H9 (cell line): ENCODE measurements at regions not wholly inside any gene's neighbourhood (a gene's known extent, or its start where the extent isn't known, plus 50 kb on each side); places are given as distances from the start of the nearest gene placed in this dataset.

Experiments used
- DNase-seq: peaks from one replicate; pipeline ENCODE4 v3.0.0-alpha.2; 2017
- H2AFZ ChIP-seq: one replicate; pipeline ENCODE4 v1.6.1; 2013; ENCODE audit warnings: mild to moderate bottlenecking, low read length, control low read depth, moderate library complexity
- H2AK5ac ChIP-seq: 2 replicates; pipeline ENCODE4 v1.6.1; 2013; ENCODE audit warnings: low read length, control low read depth, mixed read lengths; ENCODE audit not compliant: insufficient read length
- H2BK120ac ChIP-seq: one replicate; pipeline ENCODE4 v1.6.1; 2013; ENCODE audit warnings: low read depth, mild to moderate bottlenecking, low read length, control low read depth, inconsistent platforms; ENCODE audit not compliant: poor library complexity, severe bottlenecking
- H2BK12ac ChIP-seq: 2 replicates; pipeline ENCODE4 v1.6.1; 2013; ENCODE audit warnings: low read length, control low read depth, mixed read lengths, low read depth; ENCODE audit not compliant: insufficient read length
- H2BK15ac ChIP-seq: 2 replicates; pipeline ENCODE4 v1.6.1; 2013; ENCODE audit warnings: low read depth, low read length, control low read depth
- H2BK20ac ChIP-seq: one replicate; pipeline ENCODE4 v1.6.1; 2013; ENCODE audit warnings: low read depth, mild to moderate bottlenecking, low read length, control low read depth, inconsistent platforms; ENCODE audit not compliant: poor library complexity, severe bottlenecking
- H2BK5ac ChIP-seq: 2 replicates; pipeline ENCODE4 v1.6.1; 2013; ENCODE audit warnings: low read length, control low read depth, mixed read lengths; ENCODE audit not compliant: insufficient read length
- H3K14ac ChIP-seq: 2 replicates; pipeline ENCODE4 v1.6.1; 2013; ENCODE audit warnings: low read length, control low read depth; ENCODE audit not compliant: insufficient read depth
- H3K18ac ChIP-seq: 2 replicates; pipeline ENCODE4 v1.6.1; 2013; ENCODE audit warnings: low read depth, mild to moderate bottlenecking, mixed read lengths, low read length, control low read depth; ENCODE audit not compliant: insufficient read length
- H3K23ac ChIP-seq: 2 replicates; pipeline ENCODE4 v1.6.1; 2013; ENCODE audit warnings: low read length, control low read depth, mixed read lengths, low read depth; ENCODE audit not compliant: insufficient read length
- H3K23me2 ChIP-seq: 2 replicates; pipeline ENCODE4 v1.6.1; 2013; ENCODE audit warnings: low read depth, mild to moderate bottlenecking, mixed read lengths, low read length, control low read depth; ENCODE audit not compliant: insufficient read length, poor library complexity, severe bottlenecking
- H3K27ac ChIP-seq: 2 replicates; pipeline ENCODE4 v1.5.1; 2013; ENCODE audit warnings: low read length, control low read depth, mixed read lengths, low read depth; ENCODE audit not compliant: insufficient read length
- H3K27me3 ChIP-seq: 2 replicates; pipeline ENCODE4 v1.6.1; 2013; ENCODE audit warnings: low read length, control low read depth, inconsistent platforms; ENCODE audit not compliant: insufficient read depth
- H3K4ac ChIP-seq: 2 replicates; pipeline ENCODE4 v1.6.1; 2013; ENCODE audit warnings: low read depth, mild to moderate bottlenecking, control low read depth, inconsistent platforms, low read length, moderate library complexity
- H3K4me1 ChIP-seq: 2 replicates; pipeline ENCODE4 v1.6.1; 2013; ENCODE audit warnings: low read length, control low read depth, inconsistent platforms; ENCODE audit not compliant: insufficient read depth
- H3K4me2 ChIP-seq: 2 replicates; pipeline ENCODE4 v1.6.1; 2013; ENCODE audit warnings: low read length, control low read depth, mixed read lengths; ENCODE audit not compliant: insufficient read length, insufficient read depth
- H3K56ac ChIP-seq: 2 replicates; pipeline ENCODE4 v1.6.1; 2013; ENCODE audit warnings: low read depth, mild to moderate bottlenecking, mixed read lengths, low read length, control low read depth; ENCODE audit not compliant: insufficient read length
- H3K79me1 ChIP-seq: 2 replicates; pipeline ENCODE4 v1.6.1; 2013; ENCODE audit warnings: low read depth, mild to moderate bottlenecking, moderate library complexity, low read length, control low read depth, inconsistent platforms; ENCODE audit not compliant: insufficient read depth, poor library complexity, severe bottlenecking
- H3K79me2 ChIP-seq: 2 replicates; pipeline ENCODE4 v1.6.1; 2013; ENCODE audit warnings: low read length, control low read depth, inconsistent platforms; ENCODE audit not compliant: insufficient read depth
- H3K9ac ChIP-seq: 2 replicates; pipeline ENCODE4 v1.6.1; 2013; ENCODE audit warnings: low read length, control low read depth, mixed read lengths; ENCODE audit not compliant: insufficient read length; ENCODE audit errors: extremely low read depth
- H3K9me3 ChIP-seq: one replicate; pipeline ENCODE4 v1.6.1; 2013; ENCODE audit warnings: low read depth, low read length, inconsistent platforms; ENCODE audit not compliant: control insufficient read depth
- H3T11ph ChIP-seq: one replicate; pipeline ENCODE4 v1.6.1; 2013; ENCODE audit warnings: mild to moderate bottlenecking, low read length, control low read depth, inconsistent platforms
- H4K20me1 ChIP-seq: one replicate; pipeline ENCODE4 v1.6.1; 2013; ENCODE audit not compliant: control insufficient read depth, insufficient read length, insufficient read depth
- H4K5ac ChIP-seq: 2 replicates; pipeline ENCODE4 v1.6.1; 2013; ENCODE audit warnings: low read depth, mild to moderate bottlenecking, mixed read lengths, low read length, control low read depth; ENCODE audit not compliant: insufficient read length
- H4K8ac ChIP-seq: replicated peaks from 2 replicates; pipeline ENCODE4 v1.6.1; 2013; ENCODE audit warnings: low read length, control low read depth, mixed read lengths, low read depth; ENCODE audit not compliant: insufficient read length
- H4K91ac ChIP-seq: 2 replicates; pipeline ENCODE4 v1.6.1; 2013; ENCODE audit warnings: low read depth, mild to moderate bottlenecking, moderate library complexity, mixed read lengths, low read length, control low read depth; ENCODE audit not compliant: insufficient read length
- H3K27ac Mint-ChIP-seq, 3 experiments: 2 replicates in 2 of 3; 3 replicates in 1 of 3; pipeline ENCODE4 v1.8.0; 2020 to 2021; ENCODE audit warnings: mixed read lengths in 3 of 3, mild to moderate bottlenecking in 1 of 3, moderate library complexity in 1 of 3
- H3K27me3 Mint-ChIP-seq: 2 replicates; pipeline ENCODE4 v1.8.0; 2021; ENCODE audit warnings: low read depth, mild to moderate bottlenecking, moderate library complexity, mixed read lengths
- H3K36me3 Mint-ChIP-seq, 3 experiments: 2 replicates in 2 of 3; 3 replicates in 1 of 3; pipeline ENCODE4 v1.8.0; 2020 to 2021; ENCODE audit warnings: low read depth in 3 of 3, mixed read lengths in 3 of 3; ENCODE audit not compliant: insufficient read depth in 1 of 3
- H3K4me1 Mint-ChIP-seq, 2 experiments: 2 replicates each; pipeline ENCODE4 v1.8.0; 2020; ENCODE audit warnings: mixed read lengths in 2 of 2
- H3K4me3 Mint-ChIP-seq, 2 experiments: 2 replicates in 1 of 2; 3 replicates in 1 of 2; pipeline ENCODE4 v1.8.0; 2020 to 2021; ENCODE audit warnings: mild to moderate bottlenecking in 2 of 2, mixed read lengths in 2 of 2, moderate library complexity in 1 of 2
- H3K9me3 Mint-ChIP-seq, 2 experiments: 2 replicates in 1 of 2; 3 replicates in 1 of 2; pipeline ENCODE4 v1.8.0; 2020; ENCODE audit warnings: mild to moderate bottlenecking in 2 of 2, mixed read lengths in 2 of 2, moderate library complexity in 1 of 2
- WGBS: extraction: QIAGEN DNeasy Blood & Tissue Kit; methylation state at CpG from one replicate; pipeline ENCODE4 v1.1.7; 2013; ENCODE audit warnings: missing lambda C conversion rate, low lambda C conversion rate, mixed read lengths; ENCODE audit not compliant: insufficient read length; ENCODE audit errors: extremely low coverage; 5-methylcytosine and 5-hydroxymethylcytosine counted together
- TF ChIP-seq, protein P1 (sequence below): fragments of 200-600 bp; sonication (generic); conservative IDR thresholded peaks from 3 replicates; pipeline ENCODE4 v1.8.0; 2021; ENCODE audit warnings: antibody characterized with exemption, mild to moderate bottlenecking

DNA sequence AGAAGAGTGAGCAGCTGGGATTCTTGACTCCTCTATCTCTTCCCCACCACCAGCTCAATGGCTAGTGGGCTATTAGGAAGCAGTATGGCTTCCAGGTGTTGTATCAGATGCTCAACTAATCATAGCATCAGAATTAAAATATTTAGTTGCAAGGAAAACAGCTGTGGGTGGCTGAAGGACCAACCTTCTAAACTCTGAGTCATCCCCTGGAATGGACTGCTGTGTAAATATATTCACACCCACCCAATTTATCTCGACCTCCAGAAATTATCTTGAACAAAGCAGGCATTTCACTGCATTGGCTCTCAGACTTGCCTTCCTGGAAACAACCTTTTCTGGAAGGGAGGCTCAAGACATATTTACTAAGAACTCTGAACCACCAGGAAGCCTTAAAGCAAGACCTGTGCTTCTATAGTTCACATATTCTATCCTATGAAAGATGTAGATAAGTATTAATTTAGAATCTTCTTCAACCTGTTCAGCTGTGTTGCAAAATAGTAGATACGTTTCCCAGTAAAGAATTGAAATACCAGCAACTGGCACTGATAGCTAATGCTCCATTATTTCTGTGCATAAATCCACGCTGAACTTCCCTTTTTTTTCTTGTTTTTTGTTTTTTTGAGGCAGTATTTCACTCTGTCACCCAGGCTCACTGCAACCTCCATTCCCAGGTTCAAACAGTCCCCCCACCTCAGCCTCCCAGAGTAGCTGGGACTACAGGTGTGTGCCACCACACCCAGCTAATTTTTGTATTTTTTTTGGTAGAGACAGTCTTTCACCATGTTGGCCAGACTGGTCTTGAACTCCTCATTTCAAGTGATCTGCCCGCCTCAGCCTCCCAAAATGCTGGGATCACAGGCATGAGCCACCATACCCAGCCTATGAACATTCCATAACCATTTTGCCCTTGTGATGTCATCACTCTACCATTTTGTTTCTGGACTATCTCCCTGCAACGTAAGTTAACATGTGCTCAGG lies 56.9 kb upstream of the CD2AP start:
- no peak overlapping the region for H3K18ac ChIP-seq
- H3K23ac ChIP-seq: no peak overlapping the region
- no peaks in the 10 kb centered on the region for H3K27me3 ChIP-seq
- H2BK120ac ChIP-seq: no peak overlapping the region
- H2BK15ac ChIP-seq: no peak overlapping the region
- H4K91ac ChIP-seq: no peak overlapping the region
- H3K4me2 ChIP-seq: no peak overlapping the region
- no peaks in the 10 kb centered on the region for H3K9me3 ChIP-seq
- no peak overlapping the region for H2AK5ac ChIP-seq
- TF ChIP-seq, protein P1, sequence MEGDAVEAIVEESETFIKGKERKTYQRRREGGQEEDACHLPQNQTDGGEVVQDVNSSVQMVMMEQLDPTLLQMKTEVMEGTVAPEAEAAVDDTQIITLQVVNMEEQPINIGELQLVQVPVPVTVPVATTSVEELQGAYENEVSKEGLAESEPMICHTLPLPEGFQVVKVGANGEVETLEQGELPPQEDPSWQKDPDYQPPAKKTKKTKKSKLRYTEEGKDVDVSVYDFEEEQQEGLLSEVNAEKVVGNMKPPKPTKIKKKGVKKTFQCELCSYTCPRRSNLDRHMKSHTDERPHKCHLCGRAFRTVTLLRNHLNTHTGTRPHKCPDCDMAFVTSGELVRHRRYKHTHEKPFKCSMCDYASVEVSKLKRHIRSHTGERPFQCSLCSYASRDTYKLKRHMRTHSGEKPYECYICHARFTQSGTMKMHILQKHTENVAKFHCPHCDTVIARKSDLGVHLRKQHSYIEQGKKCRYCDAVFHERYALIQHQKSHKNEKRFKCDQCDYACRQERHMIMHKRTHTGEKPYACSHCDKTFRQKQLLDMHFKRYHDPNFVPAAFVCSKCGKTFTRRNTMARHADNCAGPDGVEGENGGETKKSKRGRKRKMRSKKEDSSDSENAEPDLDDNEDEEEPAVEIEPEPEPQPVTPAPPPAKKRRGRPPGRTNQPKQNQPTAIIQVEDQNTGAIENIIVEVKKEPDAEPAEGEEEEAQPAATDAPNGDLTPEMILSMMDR: no peak
- H3K4ac ChIP-seq: no peak overlapping the region
- WGBS: no CpG with 5 or more reads among the region's 5 CpGs
- H3T11ph ChIP-seq: no peak overlapping the region
- H3K56ac ChIP-seq: no peak overlapping the region
- no peaks in the 10 kb centered on the region for H4K20me1 ChIP-seq
- H2BK12ac ChIP-seq: no peak overlapping the region
- no peak overlapping the region for H3K14ac ChIP-seq
- H4K8ac ChIP-seq: no peak overlapping the region
- no peak overlapping the region for H3K27ac ChIP-seq
- no peak overlapping the region for H2AFZ ChIP-seq
- no peaks in the 10 kb centered on the region for H3K4me1 Mint-ChIP-seq
- no peaks in the 10 kb centered on the region for H3K4me1 ChIP-seq
- no peak overlapping the region for H4K5ac ChIP-seq
- no peaks in the 10 kb centered on the region for H3K27me3 Mint-ChIP-seq
- H3K79me1 ChIP-seq: no peaks in the 10 kb centered on the region
- no peak overlapping the region for H3K9ac ChIP-seq
- H3K4me3 Mint-ChIP-seq: no peak overlapping the region; a peak in 1 of 5 replicates
- no peak overlapping the region for H2BK5ac ChIP-seq
- no peak overlapping the region for H2BK20ac ChIP-seq
- DNase-seq: no peak
- no peaks in the 10 kb centered on the region for H3K79me2 ChIP-seq
- no peaks in the 10 kb centered on the region for H3K9me3 Mint-ChIP-seq
- H3K36me3 Mint-ChIP-seq: 0 out of 7 replicates have a peak, but pooled peaks cover 0 to under 1% (median 0%) of the 10 kb centered on the region in 3 experiments
- no peak overlapping the region; a peak in 1 of 7 replicates for H3K27ac Mint-ChIP-seq
- H3K23me2 ChIP-seq: no peaks in the 10 kb centered on the region
